Sigmoid colon (tissue), 4 donors: ENCODE measurements at regions not wholly inside any gene's neighbourhood (a gene's known extent, or its start where the extent isn't known, plus 50 kb on each side); places are given as distances from the start of the nearest gene placed in this dataset.

Experiments
- EP300 ChIP-seq, 4 donors: sonication (generic); formaldehyde crosslinking; IDR thresholded peaks; one replicate each; pipeline ENCODE4 v1.6.1; 2017; ENCODE audit warnings: antibody characterized with exemption in 4 of 4
- POLR2A ChIP-seq, 2 donors: fragments of 450-650 bp; IDR thresholded peaks; one replicate each; pipeline ENCODE4 v1.6.1; 2016; ENCODE audit warnings: antibody characterized with exemption in 2 of 2, mild to moderate bottlenecking in 2 of 2, moderate library complexity in 2 of 2
- TF ChIP-seq, protein P1 (sequence below), 4 experiments: fragments of 450-650 bp in 3 of 4; fragments of 200-600 bp in 1 of 4; IDR thresholded peaks; one replicate each; pipeline ENCODE4 v1.5.1; 2016 to 2019; ENCODE audit warnings: antibody characterized with exemption in 4 of 4, mild to moderate bottlenecking in 3 of 4, moderate library complexity in 2 of 4

- TF ChIP-seq, protein P1, sequence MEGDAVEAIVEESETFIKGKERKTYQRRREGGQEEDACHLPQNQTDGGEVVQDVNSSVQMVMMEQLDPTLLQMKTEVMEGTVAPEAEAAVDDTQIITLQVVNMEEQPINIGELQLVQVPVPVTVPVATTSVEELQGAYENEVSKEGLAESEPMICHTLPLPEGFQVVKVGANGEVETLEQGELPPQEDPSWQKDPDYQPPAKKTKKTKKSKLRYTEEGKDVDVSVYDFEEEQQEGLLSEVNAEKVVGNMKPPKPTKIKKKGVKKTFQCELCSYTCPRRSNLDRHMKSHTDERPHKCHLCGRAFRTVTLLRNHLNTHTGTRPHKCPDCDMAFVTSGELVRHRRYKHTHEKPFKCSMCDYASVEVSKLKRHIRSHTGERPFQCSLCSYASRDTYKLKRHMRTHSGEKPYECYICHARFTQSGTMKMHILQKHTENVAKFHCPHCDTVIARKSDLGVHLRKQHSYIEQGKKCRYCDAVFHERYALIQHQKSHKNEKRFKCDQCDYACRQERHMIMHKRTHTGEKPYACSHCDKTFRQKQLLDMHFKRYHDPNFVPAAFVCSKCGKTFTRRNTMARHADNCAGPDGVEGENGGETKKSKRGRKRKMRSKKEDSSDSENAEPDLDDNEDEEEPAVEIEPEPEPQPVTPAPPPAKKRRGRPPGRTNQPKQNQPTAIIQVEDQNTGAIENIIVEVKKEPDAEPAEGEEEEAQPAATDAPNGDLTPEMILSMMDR (IDR thresholded peaks at IDR 0.05), result no peak
- TF ChIP-seq POLR2A (IDR thresholded peaks at IDR 0.05), result no peak
- no peak for TF ChIP-seq EP300 (IDR thresholded peaks at IDR 0.05)
Observed at GRCh38 chr7:137086896-137087295, 218.4 kb downstream of the CHRM2 start.
